Glomerular endothelial cell (primary cell): ENCODE measurements at regions not wholly inside any gene's neighbourhood (a gene's known extent, or its start where the extent isn't known, plus 50 kb on each side); places are given as distances from the start of the nearest gene placed in this dataset.
"Not testable (repeated sequence)": the region's sequence is repeated elsewhere in the genome, so short reads cannot be mapped to it uniquely, and the experiment has no call there.

Experiments
- DNase-seq: peaks from one replicate; pipeline ENCODE4 v3.0.0-alpha.2; 2011; ENCODE audit warnings: low read depth, low spot score; ENCODE audit errors: extremely low read depth

DNA sequence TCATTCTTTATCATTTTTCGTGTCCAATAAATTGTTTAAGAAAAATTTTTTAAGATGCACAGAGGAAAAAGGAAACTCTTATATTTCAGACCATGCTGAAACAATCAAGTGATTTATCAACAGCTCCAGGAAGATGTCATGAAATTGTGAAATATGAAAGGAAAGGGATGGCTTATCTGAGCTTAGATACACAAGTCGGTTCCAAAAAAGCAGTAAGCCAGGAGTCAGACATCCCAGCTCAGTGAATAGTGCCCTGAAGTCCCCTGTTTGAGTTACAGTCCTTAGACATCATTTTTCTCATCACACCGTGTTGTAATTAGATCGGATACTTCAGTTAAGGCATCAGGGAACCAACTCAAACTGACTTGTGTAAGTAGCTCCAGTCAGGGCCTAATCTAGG, 91.0 kb upstream of the SSTR4 start:
- no peak for DNase-seq

GRCh38 chr20:22944936-22945335, 90.2 kb upstream of the SSTR4 start:
- DNase-seq = no peak

DNA sequence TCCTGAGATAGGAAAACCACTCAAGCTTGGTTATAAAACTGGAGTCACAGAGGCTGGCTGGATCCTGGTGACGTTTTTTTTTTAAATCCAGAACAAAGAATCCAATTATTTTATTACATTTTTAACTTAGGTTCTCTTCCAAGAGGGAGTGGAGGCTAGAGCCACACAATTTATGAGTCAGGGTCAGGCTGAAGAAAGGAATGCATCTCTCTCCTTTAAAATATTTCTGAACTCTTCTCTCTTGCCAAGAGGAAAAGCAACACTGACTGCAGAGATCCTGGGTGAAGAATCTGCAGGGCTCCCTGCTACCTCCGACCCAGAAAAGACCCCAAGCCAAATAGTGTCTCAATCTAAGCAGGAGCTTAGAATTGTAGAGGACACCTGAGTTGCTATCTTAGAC, 88.5 kb upstream of the SSTR4 start:
- no peak for DNase-seq

GRCh38 chr20:22949331-22950109, 85.6 kb upstream of the SSTR4 start:
- peak; percentile 10 for DNase-seq

GRCh38 chr20:22951966-22952365, 83.1 kb upstream of the SSTR4 start:
- no peak for DNase-seq

GRCh38 chr20:22954661-22955060, 80.5 kb upstream of the SSTR4 start:
- DNase-seq = no peak

DNA sequence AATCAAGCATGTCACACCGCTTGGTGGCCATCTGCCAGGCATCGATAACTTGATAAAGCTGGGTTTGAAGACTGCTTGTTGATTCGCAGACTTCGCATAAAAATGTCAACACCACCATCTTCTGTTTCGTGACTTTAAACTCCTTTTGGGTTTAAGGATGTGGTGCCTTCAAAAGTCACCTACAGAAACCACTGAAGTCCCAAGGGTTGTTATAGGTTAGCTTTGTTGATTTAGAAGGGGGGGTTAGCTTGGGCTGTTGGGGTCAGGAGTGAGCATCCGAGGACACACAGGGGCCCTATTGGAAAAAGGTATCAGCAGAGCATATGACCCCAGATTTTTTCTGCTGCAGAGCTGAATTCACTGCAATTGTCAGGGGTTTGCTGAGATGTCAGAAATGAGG, 76.7 kb upstream of the SSTR4 start:
- DNase-seq = no peak

GRCh38 chr20:22962567-22963439, 72.3 kb upstream of the SSTR4 start:
- no peak for DNase-seq

GRCh38 chr20:22963581-22963980, 71.5 kb upstream of the SSTR4 start:
- no peak for DNase-seq

GRCh38 chr20:22966787-22967464, 68.2 kb upstream of the SSTR4 start:
- no peak for DNase-seq

GRCh38 chr20:22967706-22968105, 67.4 kb upstream of the SSTR4 start:
- DNase-seq = not testable (repeated sequence)

DNA sequence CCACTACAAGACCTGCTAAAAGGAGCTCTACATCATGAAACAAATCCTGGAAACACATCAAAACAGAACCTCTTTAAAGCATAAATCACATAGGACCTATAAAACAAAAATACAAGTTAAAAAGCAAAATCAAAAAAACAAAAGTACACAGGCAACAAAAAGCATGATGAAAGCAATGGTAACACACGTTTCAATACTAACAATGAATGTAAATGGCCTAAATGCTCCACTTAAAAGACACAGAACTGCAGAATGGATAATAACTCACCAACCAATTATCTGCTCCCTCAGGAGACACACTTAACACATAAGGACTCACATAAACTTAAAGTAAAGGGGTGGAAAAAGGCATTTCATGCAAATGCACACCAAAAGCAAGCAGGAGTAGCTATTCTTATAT, 66.1 kb upstream of the SSTR4 start:
- DNase-seq = not testable (repeated sequence)

DNA sequence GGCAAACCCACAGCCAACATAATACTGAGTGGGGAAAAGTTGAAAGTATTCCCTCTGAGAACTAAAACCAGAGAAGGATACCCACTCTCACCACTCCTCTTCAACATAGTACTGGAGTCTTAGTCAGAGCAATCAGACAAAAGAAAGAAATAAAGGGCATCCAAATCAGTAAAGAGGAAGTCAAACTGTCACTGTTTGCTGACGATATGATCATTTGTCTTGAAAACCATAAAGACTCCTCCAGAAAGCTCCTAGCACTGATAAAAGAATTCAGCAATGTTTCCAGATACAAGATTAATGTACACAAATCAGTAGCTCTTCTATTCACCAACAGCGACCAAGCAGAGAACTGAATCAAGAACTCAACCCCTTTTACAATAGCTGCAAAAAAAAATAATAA, 64.0 kb upstream of the SSTR4 start:
- not testable (repeated sequence) for DNase-seq

- peak; percentile 14 for DNase-seq
Observed at GRCh38 chr20:22974354-22974753, 60.8 kb upstream of the SSTR4 start.

DNA sequence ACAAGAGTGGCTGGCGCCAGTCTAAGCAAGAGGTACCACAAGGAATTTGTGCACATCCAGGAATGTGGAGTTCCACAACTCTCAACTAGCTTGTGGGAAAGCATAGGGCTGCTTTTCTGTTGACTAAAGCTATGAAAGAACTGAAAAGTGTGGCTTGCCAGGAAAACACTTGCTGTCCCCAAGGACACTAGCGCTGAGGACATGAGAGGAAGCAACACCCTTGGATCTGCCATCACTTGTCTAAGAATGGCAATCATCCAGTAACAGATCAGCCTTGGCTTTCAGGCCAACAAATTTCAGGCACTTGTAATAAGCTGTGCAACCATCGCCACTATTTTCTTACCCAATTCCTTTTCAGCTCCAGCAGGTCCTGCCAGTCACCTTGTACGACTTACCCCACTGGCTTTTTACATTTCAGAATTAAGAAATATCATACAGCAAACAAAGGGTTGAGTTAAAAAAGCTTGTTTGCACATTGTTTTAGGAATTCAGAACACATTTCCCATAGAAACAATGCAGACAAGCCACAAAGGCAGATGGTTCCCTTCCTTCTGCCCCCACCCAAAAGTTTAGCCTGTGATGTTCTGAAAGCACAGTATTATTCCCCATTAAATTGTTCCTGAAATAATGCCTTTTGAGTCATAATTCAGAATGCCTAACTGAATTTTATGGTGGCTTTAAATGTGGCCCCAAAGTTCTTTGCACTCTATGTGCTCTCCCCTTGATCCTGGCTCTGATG, 57.9 kb upstream of the SSTR4 start:
- no peak for DNase-seq

DNA sequence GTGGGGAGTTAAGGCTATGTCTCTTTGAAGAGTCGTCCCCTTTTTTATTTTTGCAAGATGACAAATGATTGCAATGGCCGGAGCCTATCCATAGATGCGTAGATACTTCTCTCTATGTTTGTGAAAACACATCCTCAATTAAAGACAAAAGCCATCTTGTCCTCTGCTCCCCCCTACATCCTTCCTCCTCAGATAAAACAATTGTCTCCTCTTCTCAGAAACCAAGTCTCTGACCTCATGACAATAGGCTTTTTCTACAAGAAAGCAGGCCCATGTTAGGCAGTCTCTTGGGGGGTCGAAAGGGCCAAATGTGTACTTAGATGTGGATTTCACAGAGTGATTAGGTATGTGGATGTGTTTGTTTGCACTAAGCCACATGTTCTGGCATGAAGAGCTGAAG, 51.1 kb upstream of the SSTR4 start:
- DNase-seq = no peak

DNA sequence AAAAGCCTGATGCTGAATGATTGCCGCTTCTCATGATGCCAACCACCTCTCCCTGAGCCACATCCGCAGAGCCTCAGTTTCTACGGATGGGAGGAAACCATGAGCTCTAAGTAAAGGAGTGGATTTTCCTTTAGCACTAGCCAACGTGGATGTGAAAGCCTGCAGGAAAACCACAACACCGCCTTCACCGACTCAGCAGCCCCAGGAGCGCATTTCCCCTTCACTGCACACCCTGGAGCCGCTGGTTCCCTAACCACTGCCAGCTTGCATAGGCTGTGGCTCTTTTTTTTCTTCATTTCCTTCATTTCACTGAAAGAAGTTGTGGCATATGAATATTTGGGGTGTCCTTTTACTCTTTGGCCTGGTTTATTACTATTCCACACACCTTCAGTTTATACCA, 50.5 kb upstream of the SSTR4 start:
- no peak for DNase-seq

DNA sequence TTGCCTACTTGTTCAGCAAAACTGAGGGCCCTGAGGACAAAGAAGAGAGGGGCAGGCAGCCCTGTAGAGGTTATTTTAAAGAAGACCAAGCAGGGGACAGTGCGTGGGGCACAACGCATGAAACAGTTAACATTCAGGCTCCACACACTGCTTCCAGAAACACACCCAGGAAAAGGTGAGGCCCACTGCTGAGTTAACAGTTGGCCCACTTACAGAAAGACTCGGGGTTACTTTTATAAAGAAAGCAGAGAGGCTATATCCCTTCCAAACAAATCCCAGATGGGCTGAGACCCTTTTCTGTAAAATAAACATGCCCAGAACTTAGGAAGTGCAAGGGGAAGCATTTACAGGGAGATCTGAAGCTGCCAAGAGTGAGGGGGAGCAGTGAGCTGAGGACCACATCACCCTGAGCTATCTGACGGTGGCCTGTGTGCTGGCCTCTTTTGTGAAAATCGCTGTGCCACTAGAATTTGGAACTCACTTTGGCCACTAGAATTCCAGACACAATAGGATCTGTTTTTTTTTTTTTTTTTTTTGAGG, 49.8 kb upstream of the SSTR4 start:
- DNase-seq = no peak
